ENCODE measurements at regions not wholly inside any gene's neighbourhood (a gene's known extent, or its start where the extent isn't known, plus 50 kb on each side); places are given as distances from the start of the nearest gene placed in this dataset.

GRCh38 chr5:172550096-172550765, 90.8 kb upstream of the NEURL1B start:
- Histone ChIP-seq H3K9me3 (replicated peaks; ENCODE audit: insufficient read depth, low read length) (no peaks in the 10 kb centered on the region), H3K27ac (ENCODE audit: low read length) (no peak overlapping the region), H3K4me1 (ENCODE audit: low read length) (no peaks in the 10 kb centered on the region), H3K27me3 (replicated peaks; ENCODE audit: insufficient read depth, low read length) (peaks cover 5% of the 10 kb centered on the region), H3K9ac (ENCODE audit: low read length) (no peak overlapping the region), H3K36me3 (replicated peaks; ENCODE audit: insufficient read depth, low read length) (no peaks in the 10 kb centered on the region), H3K4me2 (ENCODE audit: low read depth, low read length) (no peak overlapping the region), H2AFZ (ENCODE audit: low read length) (no peak overlapping the region), H3K4me3 (ENCODE audit: low read length) (no peak overlapping the region), H3K9me2 (replicated peaks; ENCODE audit: insufficient read depth, low read length) (no peaks in the 10 kb centered on the region), H4K20me1 (ENCODE audit: insufficient read depth, low read length) (no peaks in the 10 kb centered on the region), H3F3A (ENCODE audit: insufficient read depth, low read length) (no peaks in the 10 kb centered on the region), H3K79me2 (ENCODE audit: low read length) (no peaks in the 10 kb centered on the region)
- TF ChIP-seq, protein P1, sequence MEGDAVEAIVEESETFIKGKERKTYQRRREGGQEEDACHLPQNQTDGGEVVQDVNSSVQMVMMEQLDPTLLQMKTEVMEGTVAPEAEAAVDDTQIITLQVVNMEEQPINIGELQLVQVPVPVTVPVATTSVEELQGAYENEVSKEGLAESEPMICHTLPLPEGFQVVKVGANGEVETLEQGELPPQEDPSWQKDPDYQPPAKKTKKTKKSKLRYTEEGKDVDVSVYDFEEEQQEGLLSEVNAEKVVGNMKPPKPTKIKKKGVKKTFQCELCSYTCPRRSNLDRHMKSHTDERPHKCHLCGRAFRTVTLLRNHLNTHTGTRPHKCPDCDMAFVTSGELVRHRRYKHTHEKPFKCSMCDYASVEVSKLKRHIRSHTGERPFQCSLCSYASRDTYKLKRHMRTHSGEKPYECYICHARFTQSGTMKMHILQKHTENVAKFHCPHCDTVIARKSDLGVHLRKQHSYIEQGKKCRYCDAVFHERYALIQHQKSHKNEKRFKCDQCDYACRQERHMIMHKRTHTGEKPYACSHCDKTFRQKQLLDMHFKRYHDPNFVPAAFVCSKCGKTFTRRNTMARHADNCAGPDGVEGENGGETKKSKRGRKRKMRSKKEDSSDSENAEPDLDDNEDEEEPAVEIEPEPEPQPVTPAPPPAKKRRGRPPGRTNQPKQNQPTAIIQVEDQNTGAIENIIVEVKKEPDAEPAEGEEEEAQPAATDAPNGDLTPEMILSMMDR (IDR thresholded peaks at IDR 0.05; ENCODE audit: low read length), result no peak
- TF ChIP-seq EZH2 (optimal IDR thresholded peaks at IDR 0.05; ENCODE audit: low read depth, low read length) (no peak), EZH2phosphoT487 (IDR thresholded peaks at IDR 0.05; ENCODE audit: low read length) (no peak)
- DNase-seq, result no peak

- Histone ChIP-seq H3K27me3 (replicated peaks; ENCODE audit: insufficient read depth, low read length) (peaks cover 5% of the 10 kb centered on the region), H3K4me3 (ENCODE audit: low read length) (no peak overlapping the region), H3K79me2 (ENCODE audit: low read length) (no peaks in the 10 kb centered on the region), H3K4me1 (ENCODE audit: low read length) (no peaks in the 10 kb centered on the region), H4K20me1 (ENCODE audit: insufficient read depth, low read length) (no peaks in the 10 kb centered on the region), H3K9ac (ENCODE audit: low read length) (no peak overlapping the region), H3K27ac (ENCODE audit: low read length) (no peak overlapping the region), H3F3A (ENCODE audit: insufficient read depth, low read length) (no peaks in the 10 kb centered on the region), H3K9me2 (replicated peaks; ENCODE audit: insufficient read depth, low read length) (no peaks in the 10 kb centered on the region), H3K36me3 (replicated peaks; ENCODE audit: insufficient read depth, low read length) (no peaks in the 10 kb centered on the region), H3K9me3 (replicated peaks; ENCODE audit: insufficient read depth, low read length) (no peaks in the 10 kb centered on the region), H3K4me2 (ENCODE audit: low read depth, low read length) (no peak overlapping the region), H2AFZ (ENCODE audit: low read length) (no peak overlapping the region)
- DNase-seq, result no peak
- TF ChIP-seq EZH2 (optimal IDR thresholded peaks at IDR 0.05; ENCODE audit: low read depth, low read length) (no peak), EZH2phosphoT487 (IDR thresholded peaks at IDR 0.05; ENCODE audit: low read length) (no peak)
- TF ChIP-seq, protein P1 (IDR thresholded peaks at IDR 0.05; ENCODE audit: low read length), result no peak
Observed at GRCh38 chr5:172549696-172550095, 91.4 kb upstream of the NEURL1B start.

DNA sequence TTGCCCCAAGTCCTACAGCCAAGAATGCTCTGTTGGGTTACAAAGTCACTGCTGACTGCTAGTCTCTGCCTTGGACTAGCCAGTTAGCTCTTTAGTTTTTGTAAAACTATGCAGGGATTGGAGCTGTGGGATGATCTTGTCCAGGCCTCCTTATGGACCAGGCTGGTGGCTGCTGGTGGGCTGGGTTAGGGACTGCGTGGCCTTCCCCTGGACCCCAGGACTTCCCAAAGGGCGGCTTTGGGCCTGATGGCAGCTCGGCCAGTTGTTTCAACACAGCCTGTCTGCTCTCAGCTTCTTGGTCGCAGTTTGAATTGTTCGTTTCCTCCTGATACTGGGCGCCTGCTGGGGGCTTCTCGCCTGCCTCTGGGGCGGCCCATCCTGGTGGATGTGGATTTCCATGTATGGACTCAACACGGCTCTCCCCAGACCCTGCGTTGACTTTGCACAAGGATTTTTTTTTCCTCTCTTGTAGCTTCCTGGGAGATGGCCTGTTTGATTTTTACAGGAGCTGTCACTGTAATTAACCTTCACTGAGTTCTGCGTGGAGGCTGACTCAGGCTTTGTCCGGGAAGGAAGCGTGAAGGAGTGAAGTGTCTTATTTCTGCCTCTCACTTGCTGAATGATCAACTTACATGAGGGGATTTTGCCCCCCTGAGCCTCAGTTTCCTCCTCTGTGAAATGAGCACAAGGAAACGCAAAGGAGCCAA, 91.9 kb upstream of the NEURL1B start:
- Histone ChIP-seq H3K9me2 (replicated peaks; ENCODE audit: insufficient read depth, low read length) (no peaks in the 10 kb centered on the region), H3K27me3 (replicated peaks; ENCODE audit: insufficient read depth, low read length) (peaks cover 5% of the 10 kb centered on the region), H2AFZ (ENCODE audit: low read length) (no peak overlapping the region), H3K27ac (ENCODE audit: low read length) (no peak overlapping the region), H3K4me3 (ENCODE audit: low read length) (no peak overlapping the region), H4K20me1 (ENCODE audit: insufficient read depth, low read length) (no peaks in the 10 kb centered on the region), H3K36me3 (replicated peaks; ENCODE audit: insufficient read depth, low read length) (no peaks in the 10 kb centered on the region), H3K4me1 (ENCODE audit: low read length) (no peaks in the 10 kb centered on the region), H3K9me3 (replicated peaks; ENCODE audit: insufficient read depth, low read length) (no peaks in the 10 kb centered on the region), H3K9ac (ENCODE audit: low read length) (no peak overlapping the region), H3K79me2 (ENCODE audit: low read length) (no peaks in the 10 kb centered on the region), H3K4me2 (ENCODE audit: low read depth, low read length) (no peak overlapping the region), H3F3A (ENCODE audit: insufficient read depth, low read length) (no peaks in the 10 kb centered on the region)
- TF ChIP-seq, protein P1 (IDR thresholded peaks at IDR 0.05; ENCODE audit: low read length), result no peak
- TF ChIP-seq EZH2 (optimal IDR thresholded peaks at IDR 0.05; ENCODE audit: low read depth, low read length), result no peak
- TF ChIP-seq EZH2phosphoT487 (IDR thresholded peaks at IDR 0.05; ENCODE audit: low read length), result no peak
- no peak for DNase-seq
